ENCODE measurements at regions not wholly inside any gene's neighbourhood (a gene's known extent, or its start where the extent isn't known, plus 50 kb on each side); places are given as distances from the start of the nearest gene placed in this dataset.

- ChIA-PET POLR2A (no interaction called here), CTCF (no interaction called here)
- no peak for TF ChIP-seq FOXM1 (IDR thresholded peaks at IDR 0.05; ENCODE audit: borderline replicate concordance)
- no peak for TF ChIP-seq NFRKB (IDR thresholded peaks at IDR 0.05)
- TF ChIP-seq PKNOX1 (IDR thresholded peaks at IDR 0.05) = no peak
- TF ChIP-seq ZNF384 (IDR thresholded peaks at IDR 0.05) = no peak
- no peak for TF ChIP-seq HDGF (IDR thresholded peaks at IDR 0.05; ENCODE audit: borderline replicate concordance)
- TF ChIP-seq TARDBP (IDR thresholded peaks at IDR 0.05) = no peak
- no peak for TF ChIP-seq SUZ12 (IDR thresholded peaks at IDR 0.05)
- TF ChIP-seq LEF1 (IDR thresholded peaks at IDR 0.05; ENCODE audit: borderline replicate concordance) = no peak
- no peak for TF ChIP-seq L3MBTL2 (conservative IDR thresholded peaks at IDR 0.05)
- TF ChIP-seq CTBP1 (IDR thresholded peaks at IDR 0.05; ENCODE audit: borderline replicate concordance) = no peak
- no peak for TF ChIP-seq FOXK2 (IDR thresholded peaks at IDR 0.05)
- TF ChIP-seq BHLHE40 (IDR thresholded peaks at IDR 0.05; ENCODE audit: borderline replicate concordance) = no peak
Measured at GRCh38 chr5:6859951-6860638, 146.9 kb downstream of the TENT4A start.

GRCh38 chr5:6861036-6861435 is 147.8 kb downstream of the TENT4A start:
- ChIA-PET POLR2A (no interaction called here), CTCF (no interaction called here)
- no peak for DNase-seq (ENCODE audit: extremely low spot score)
- no peak for TF ChIP-seq L3MBTL2 (conservative IDR thresholded peaks at IDR 0.05)

More at GRCh38 chr5:6859951-6860638, 146.9 kb downstream of the TENT4A start:
- DNase-seq (ENCODE audit: extremely low spot score) = no peak

GRCh38 chr5:6861667-6862066 is 148.4 kb downstream of the TENT4A start:
- TF ChIP-seq HDGF (IDR thresholded peaks at IDR 0.05; ENCODE audit: borderline replicate concordance) (no peak), ELF4 (IDR thresholded peaks at IDR 0.05) (no peak), NFRKB (IDR thresholded peaks at IDR 0.05) (no peak), BHLHE40 (IDR thresholded peaks at IDR 0.05; ENCODE audit: borderline replicate concordance) (no peak)
- no peak for DNase-seq (ENCODE audit: extremely low spot score)
- CTCF ChIA-PET = no interaction called here
- POLR2A ChIA-PET = no interaction called here

- TF ChIP-seq SUZ12 (IDR thresholded peaks at IDR 0.05) (no peak), NFRKB (IDR thresholded peaks at IDR 0.05) (no peak), ARNT (IDR thresholded peaks at IDR 0.05) (no peak), ELF4 (IDR thresholded peaks at IDR 0.05) (no peak), L3MBTL2 (conservative IDR thresholded peaks at IDR 0.05) (no peak), FOXK2 (IDR thresholded peaks at IDR 0.05) (no peak), BHLHE40 (IDR thresholded peaks at IDR 0.05; ENCODE audit: borderline replicate concordance) (no peak), TARDBP (IDR thresholded peaks at IDR 0.05) (no peak), CTBP1 (IDR thresholded peaks at IDR 0.05; ENCODE audit: borderline replicate concordance) (no peak), FOXA1 (IDR thresholded peaks at IDR 0.05) (no peak), FOXM1 (IDR thresholded peaks at IDR 0.05; ENCODE audit: borderline replicate concordance) (no peak), SP1 (IDR thresholded peaks at IDR 0.05) (no peak), HDGF (IDR thresholded peaks at IDR 0.05; ENCODE audit: borderline replicate concordance) (no peak), ZNF384 (IDR thresholded peaks at IDR 0.05) (no peak), LEF1 (IDR thresholded peaks at IDR 0.05; ENCODE audit: borderline replicate concordance) (no peak), PKNOX1 (IDR thresholded peaks at IDR 0.05) (no peak)
- POLR2A ChIA-PET = no interaction called here
- DNase-seq (ENCODE audit: extremely low spot score) = no peak
- CTCF ChIA-PET = no interaction called here
Measured at GRCh38 chr5:6862306-6862705, 149.1 kb downstream of the TENT4A start.

GRCh38 chr5:6867712-6868111 is 154.5 kb downstream of the TENT4A start:
- ChIA-PET POLR2A (no interaction called here), CTCF (no interaction called here)
- no peak for DNase-seq (ENCODE audit: extremely low spot score)
- TF ChIP-seq BHLHE40 (IDR thresholded peaks at IDR 0.05; ENCODE audit: borderline replicate concordance) (no peak), ARNT (IDR thresholded peaks at IDR 0.05) (no peak), CTBP1 (IDR thresholded peaks at IDR 0.05; ENCODE audit: borderline replicate concordance) (no peak), LEF1 (IDR thresholded peaks at IDR 0.05; ENCODE audit: borderline replicate concordance) (no peak), PKNOX1 (IDR thresholded peaks at IDR 0.05) (no peak)

- POLR2A ChIA-PET = no interaction called here
- CTCF ChIA-PET = no interaction called here
- TF ChIP-seq BHLHE40 (IDR thresholded peaks at IDR 0.05; ENCODE audit: borderline replicate concordance) (no peak), ZNF384 (IDR thresholded peaks at IDR 0.05) (no peak), ELF4 (IDR thresholded peaks at IDR 0.05) (no peak), FOXA1 (IDR thresholded peaks at IDR 0.05) (no peak), SP1 (IDR thresholded peaks at IDR 0.05) (no peak), CTBP1 (IDR thresholded peaks at IDR 0.05; ENCODE audit: borderline replicate concordance) (no peak)
- no peak for DNase-seq (ENCODE audit: extremely low spot score)
Measured at GRCh38 chr5:6868171-6868570, 154.9 kb downstream of the TENT4A start.

GRCh38 chr5:6868575-6869215 is 155.5 kb downstream of the TENT4A start:
- no peak for TF ChIP-seq L3MBTL2 (conservative IDR thresholded peaks at IDR 0.05)
- no peak for TF ChIP-seq FOXA1 (IDR thresholded peaks at IDR 0.05)
- no peak for TF ChIP-seq TARDBP (IDR thresholded peaks at IDR 0.05)
- TF ChIP-seq HDGF (IDR thresholded peaks at IDR 0.05; ENCODE audit: borderline replicate concordance) = no peak
- no peak for TF ChIP-seq ZNF384 (IDR thresholded peaks at IDR 0.05)
- CTCF ChIA-PET = no interaction called here
- POLR2A ChIA-PET = no interaction called here
- DNase-seq (ENCODE audit: extremely low spot score) = no peak

Data from HEK293T (cell line).